ENCODE measurements at regions not wholly inside any gene's neighbourhood (a gene's known extent, or its start where the extent isn't known, plus 50 kb on each side); places are given as distances from the start of the nearest gene placed in this dataset.

DNA sequence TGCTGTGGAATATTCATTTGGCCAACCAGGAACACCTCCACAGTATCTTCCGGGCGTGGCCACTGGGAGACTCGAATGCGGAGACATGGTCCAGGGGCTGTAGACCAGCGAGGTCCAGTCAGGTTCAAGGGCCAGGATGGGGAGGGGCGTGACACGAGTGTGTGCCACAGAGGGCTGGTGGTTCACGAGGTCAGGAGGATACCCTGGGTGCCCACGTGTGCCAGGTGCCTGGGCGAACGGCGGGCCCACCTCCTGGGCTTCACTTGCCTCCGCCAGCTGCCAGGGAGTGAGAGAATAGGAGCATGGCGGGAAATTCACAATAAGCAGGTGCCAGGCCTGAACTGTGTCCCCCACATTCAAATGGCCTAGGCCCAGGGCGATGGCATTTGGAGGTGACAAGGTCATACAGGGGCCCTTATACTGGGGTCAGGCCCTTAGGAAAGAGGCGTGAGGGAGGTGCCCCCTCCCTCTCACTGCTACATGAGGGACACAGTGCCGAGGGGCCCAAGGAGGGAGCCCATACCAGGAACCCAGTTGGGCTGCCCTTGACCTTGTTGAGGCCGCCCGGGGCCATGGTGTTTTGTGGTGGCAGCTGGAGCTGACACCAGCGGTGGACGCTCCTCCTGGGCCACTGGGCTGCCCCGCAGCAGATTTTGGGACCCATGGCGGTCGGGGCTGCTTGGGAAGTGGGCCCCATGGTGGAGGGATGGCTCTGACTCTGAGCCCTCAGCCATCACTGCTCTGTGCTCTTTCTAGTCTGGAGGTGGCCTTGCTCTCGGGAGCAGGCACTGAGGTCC is 1268.9 kb downstream of the BRD1 start:
- no peak for DNase-seq (ENCODE audit: low read depth)

DNA sequence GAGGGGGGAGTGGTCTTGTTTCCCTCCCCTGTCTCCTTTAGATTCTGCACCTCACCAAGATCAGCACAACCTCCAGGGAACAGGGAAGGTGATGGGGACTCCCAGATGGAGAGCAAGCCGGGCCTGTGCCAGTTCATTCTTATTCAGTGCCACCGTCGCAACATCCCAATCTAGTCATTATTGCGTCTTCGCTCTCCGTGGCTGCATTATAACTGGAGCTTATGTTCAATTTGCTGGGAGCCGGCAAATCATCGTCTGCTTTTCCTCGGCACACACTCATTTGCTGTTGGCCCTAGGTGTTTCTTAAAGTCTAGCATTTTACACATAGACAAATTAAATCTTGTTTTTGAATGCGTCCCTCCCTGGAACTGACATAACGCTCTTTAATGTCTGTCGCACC is 1269.7 kb downstream of the BRD1 start:
- DNase-seq (ENCODE audit: low read depth), result no peak

DNA sequence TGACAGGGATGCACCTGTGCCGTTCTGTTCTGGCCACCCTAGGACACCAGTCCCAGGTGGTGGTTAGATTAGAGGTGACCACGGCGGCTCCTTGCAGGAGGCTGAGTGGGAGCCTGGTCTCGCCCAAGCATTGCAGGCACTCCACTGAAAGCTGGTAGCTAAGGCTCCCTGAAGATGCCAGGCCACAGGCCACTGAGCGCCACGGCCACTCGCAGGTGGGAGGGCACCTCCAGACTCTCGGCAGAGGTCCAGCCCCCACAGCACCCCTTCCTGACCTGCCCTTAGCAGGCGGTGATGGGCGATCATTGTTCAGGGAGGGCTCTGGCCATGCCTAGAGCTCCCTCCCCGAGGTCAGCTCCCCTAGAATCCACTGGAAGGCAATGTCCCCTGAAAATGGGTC is 1270.2 kb downstream of the BRD1 start:
- DNase-seq (ENCODE audit: low read depth), result no peak

DNA sequence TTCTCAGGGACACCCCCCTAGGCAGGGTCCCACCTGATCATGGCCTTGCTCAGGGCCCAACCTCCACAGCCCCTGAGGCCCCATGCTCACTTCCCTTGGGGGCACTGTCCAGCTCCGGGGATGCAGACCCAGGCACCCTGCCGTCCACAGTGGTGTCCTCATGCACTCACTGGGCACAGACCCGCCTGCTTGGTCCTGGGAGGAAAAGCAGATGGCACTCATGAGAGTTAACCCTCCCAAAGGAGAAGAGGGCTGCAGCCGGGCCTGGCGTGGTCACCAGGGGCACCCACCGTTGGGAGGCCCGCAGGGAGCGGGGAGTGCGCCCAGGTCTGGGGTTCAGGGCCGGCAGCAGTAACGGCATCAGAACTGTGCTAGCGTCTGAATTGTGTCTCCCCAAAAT is 1270.9 kb downstream of the BRD1 start:
- DNase-seq (ENCODE audit: low read depth), result no peak

DNA sequence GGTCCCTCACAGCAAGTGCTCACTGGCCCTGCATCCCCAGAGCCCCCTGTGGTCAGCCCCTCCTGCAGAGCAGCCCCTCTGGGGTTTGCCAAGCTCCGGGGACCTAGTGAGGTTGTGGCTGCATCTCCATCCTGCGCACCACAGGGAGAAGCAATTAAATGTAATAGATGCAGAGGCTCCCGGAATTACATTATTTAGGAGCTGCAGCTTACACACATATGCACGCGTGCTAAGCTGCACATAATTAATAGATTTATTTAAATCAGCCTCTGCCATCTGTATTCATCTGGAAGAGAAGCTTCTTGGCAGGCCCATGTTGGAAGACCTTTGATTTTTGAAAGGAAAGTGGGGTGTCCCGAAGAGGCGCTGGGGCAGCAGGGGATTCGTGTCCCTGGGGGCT is 1271.5 kb downstream of the BRD1 start:
- DNase-seq (ENCODE audit: low read depth), result no peak

DNA sequence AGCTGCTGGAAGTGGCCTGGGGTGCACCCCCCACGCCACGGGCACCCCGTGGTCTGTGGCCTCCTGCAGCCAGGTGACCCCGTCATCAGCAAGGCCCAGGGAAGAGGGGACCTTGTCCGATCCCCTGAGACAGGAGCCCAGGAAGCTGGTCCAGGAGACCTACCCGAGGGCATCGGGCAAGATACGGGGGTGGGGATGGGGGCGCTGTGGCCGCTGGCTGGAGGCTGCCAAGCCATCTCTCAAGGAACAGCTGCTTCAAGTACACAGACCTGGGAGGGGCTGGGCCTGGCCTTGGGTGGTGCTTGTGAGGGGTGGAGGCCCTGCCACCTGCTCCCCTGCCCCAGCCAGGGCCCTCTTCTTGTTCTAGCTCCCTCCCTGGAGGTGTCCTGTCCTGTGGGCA is 1272.1 kb downstream of the BRD1 start:
- no peak for DNase-seq (ENCODE audit: low read depth)

DNA sequence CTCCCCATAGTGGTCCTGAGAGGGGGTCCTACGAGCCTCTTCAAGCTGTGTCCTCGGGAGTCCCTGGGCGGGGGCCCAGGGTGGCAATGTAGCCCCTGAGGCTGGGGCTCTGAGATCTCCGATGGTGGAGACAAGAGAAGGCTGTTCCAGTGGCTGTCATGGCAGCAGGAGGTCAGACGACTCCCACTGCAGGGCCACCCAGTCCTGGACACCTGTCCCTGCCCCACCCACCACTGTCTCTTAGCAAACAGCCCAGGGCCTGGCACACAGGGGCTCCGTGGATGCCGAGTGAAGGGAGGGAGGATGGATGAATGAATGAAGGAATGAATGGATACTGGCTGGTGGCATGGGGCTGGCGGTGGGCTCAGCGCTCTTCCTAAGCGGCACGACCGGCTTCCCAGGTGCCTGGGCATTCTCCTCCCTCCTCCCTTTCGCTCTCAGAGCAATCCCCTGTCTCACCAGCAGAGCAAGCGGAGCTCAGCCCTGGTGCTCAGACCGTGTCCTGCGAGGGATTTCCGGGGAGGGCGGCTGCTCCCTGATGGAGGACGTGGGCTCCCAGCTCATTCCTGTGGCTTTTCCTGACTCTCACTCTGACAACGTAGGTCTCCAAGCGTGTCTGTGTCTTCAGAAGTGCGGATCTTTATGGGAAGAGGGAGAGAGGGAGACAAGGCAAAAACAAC is 1272.6 kb downstream of the BRD1 start:
- DNase-seq (ENCODE audit: low read depth), result no peak

DNA sequence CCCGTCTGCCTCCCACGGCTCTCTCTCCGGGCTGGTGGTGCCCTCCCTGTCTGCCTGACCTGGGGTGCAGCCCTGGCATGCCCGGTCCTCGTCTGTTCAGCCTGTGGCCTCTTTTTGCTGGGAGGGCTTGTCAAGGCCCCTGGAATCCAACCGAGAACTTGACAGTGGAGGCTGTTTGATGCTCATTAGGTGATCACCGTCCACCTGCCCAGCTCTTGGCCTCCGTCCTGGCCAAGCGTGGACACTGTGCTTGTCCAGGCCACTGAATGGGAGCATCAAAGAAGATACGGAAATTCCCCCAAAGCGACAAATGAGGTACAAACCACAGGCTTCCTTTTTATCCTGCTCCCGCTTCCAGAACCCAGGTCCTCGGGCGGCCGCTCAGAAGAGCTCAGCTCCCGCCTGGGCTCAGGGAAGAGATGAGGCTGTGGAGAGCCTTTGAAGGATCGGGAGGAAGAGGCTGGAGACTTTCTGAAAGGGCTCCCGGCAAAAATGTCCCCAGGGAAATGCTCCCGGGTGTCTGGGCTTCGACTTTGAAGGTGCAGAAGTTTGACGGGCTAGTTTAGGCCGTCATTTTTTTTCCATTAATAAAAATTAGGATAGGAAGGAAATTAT is 1273.9 kb downstream of the BRD1 start:
- DNase-seq (ENCODE audit: low read depth), result no peak

DNA sequence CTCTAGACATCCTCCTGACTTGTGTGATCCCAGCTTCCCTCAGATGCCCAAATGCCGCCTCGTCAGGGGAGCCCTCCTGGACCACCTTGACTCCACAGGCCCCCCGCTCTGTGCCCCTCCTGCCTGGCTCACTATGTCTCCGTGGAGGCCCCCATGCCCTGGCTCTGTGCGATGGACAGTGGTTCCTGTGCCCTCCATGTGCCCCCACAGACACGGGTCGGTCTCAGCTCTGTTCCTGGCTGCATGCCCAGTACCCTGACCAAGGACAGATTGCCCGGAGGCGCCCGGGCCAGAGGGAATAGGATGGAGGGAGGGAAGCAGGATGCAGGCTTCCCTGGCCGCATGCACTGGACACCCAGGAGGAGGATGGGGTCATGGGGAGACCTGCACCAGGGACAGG is 1274.6 kb downstream of the BRD1 start:
- DNase-seq (ENCODE audit: low read depth), result no peak

DNA sequence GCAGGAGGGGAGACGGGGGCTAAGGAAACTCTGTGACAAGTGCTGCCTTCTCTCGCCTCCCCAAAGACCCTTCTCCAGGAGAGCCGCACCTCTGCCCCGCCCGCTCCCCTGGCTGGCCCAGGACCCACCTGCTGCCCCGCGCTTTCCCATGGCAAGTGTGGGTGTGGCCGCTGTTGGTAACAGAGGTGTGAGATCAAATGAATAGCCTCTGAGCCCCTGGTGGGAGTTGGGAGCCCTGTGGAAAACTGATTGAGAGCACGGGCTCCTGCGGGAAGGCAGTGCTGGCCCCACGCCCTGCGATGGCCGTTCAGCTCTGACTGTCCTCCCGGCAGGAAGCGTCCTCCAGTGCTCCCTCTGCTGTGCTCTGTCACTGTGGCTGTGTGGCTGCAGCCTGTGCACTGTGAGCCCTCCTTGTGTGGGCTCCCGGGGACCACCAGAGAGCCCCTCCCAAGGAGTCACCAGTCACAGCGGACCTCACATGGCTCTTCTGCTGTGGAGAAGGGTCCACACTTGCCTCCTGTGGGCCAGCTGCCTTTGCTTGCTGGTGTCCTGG is 1275.9 kb downstream of the BRD1 start:
- DNase-seq (ENCODE audit: low read depth), result no peak

DNA sequence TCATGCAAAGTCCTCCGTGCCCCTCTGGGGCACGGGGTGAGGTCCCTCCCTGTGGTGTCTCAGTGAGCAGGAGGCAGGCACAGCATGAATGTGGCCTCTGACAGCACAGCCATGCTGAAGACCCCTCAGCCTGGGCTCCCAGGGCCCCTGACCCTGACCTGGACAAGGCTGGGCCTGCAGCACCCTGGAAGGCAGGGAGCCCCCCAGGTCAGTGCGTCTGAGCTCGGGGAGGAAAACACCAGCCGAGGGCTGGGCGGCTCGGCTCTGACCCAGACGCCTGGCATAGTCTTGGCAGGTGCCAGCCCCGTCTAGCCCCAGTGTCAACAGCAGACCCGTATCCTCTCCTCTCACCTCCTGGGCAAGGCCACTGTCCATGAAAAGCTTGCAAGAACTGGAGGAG is 1276.6 kb downstream of the BRD1 start:
- DNase-seq (ENCODE audit: low read depth), result no peak

DNA sequence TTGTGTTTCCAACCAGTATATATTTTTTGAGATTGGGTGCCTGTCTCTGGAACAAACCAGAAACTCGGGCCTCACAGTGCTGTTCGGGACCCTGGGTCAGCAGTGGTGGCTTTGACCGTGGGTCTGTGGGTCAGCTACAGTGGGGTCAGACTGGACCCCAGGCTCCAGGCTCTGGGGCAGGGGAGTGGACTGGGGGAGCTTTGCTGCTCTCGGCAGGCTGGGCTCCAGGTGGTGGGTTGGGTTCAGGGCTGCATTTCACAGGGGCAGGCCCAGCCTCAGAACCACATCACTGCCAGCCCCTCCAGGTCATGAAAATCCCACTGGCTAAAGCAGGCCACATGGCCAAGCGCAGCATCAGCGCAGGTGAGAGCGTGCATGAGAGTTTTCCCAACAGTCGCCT is 1279.3 kb downstream of the BRD1 start:
- no peak for DNase-seq (ENCODE audit: low read depth)

DNA sequence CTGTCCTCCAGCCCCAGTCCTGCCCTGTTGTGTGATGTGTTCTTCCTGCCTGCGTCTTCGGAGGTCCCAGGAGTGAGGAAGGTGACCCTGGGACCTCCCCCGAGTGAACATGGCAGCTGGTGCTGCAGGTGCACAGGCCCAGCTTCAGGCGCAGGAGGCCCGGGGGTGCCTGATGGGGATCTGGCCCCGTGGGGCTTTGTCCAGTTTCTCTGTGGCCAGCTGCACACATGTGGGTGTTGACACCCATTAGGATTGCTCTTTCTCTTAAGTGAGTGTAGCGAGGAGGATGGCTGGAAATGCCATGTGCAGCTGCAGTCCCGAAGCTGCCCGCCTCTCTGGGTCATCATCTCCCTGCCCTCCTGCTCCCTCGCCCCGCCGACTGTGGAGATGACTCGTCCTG is 1279.7 kb downstream of the BRD1 start:
- DNase-seq (ENCODE audit: low read depth), result no peak

DNA sequence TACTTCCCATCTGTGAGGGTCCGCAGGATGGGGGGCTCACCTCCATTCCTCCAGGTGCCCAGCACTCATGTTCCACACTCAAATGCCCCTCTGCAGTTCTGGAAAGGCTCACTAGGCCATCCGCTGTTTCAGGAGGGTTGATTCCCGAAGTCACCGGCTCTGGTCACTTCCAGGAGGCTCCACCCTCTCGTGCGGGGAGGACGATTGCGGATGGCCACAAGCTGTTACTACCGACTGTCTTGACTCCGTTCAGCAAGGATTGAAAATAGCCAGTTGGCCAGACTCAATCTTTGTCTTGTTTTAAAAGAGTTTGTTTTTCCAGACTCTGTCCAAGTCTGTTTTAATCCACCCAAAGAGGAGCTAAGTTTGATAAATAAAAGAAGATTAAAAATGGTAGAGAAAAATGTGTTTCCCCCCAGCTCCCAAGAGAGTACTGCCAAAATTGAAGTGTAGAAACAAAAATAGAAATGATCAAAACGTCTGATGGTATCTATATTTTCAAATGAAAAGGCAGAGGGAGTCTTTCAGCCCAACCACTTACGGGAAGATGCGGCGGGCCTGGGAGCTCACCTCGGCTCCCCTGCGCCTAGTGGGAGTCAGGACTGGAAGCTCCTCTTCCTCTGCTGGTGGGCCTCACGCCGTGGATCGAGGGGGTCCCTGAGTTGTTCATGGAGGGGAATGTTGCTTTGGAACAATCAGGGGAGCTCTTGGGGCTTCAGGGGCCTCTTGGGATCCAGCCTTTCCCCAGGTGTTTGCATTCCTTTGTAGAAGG is 1280.8 kb downstream of the BRD1 start:
- no peak for DNase-seq (ENCODE audit: low read depth)

DNA sequence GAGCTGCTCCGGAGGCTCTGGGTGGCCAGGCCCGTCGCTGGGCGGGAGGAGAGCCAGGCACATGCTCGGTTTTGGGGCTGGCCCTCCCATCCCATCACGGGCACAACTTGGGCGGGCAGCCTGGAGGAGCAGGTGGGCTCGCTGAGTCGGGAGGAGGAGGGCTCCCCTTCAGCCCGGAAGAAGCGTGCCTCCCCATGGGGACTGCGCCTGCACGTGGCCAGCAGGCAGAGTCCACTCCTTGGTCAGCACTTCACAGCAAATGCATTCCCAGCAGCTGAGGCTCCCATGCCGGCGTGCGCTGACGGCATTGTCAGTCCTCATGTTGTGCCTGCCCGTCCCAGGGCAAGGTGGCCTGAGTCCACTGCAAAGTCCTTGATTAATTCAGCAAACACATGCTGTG is 1281.7 kb downstream of the BRD1 start:
- no peak for DNase-seq (ENCODE audit: low read depth)

DNA sequence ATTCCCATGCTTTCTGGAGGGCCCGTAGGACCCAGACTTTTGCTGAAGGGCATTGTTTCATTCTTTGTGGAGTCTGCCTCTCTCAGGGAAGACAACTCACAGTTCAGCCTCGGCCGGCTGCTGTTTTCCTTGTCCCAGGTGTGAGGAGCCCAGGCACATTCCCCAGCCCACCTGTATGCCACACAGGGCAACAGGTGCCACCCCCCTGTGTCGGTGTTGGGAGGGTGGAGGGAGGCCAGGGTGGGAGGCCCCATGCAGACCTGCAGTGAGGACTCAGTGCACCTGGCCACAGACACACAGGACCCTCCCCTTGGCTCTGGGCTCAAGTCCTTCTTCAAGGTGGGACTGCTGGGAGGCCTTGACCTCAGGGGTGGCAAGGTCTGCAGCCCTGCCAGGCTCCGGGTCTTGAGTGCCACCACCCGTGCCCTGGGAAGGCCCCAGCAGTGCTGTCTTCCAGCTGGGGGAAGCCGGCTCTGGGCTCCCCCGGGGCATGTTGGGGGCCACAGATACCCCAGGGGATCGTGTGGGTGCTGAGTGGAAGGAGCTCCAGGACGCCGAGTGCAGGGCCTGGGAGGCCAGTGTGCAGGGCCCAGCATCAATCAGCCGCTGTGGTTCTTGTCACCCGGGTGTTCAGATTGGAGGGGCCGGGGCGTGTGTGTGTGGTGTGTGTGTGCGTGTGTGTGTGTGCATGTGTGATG is 1286.1 kb downstream of the BRD1 start:
- DNase-seq (ENCODE audit: low read depth), result no peak

DNA sequence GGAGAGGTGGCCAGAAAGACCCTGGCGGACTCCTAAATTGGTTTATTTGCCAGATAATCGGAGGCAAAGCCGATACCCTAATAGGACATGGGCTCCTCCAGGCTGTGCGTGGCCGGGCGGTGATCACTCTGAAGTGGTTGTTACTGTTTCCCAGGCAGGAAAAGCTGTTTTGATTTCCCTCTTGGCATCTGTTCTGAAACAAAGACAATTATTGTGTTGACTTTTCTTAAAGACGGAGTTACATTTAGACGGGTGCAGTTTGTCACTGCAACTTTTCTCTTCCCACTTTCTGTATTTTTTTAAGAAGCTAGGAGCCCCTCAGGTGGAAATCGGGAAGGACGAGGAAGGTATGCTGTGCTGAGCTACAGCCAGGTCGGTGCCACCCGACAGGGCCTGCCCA is 1288.4 kb downstream of the BRD1 start:
- no peak for DNase-seq (ENCODE audit: low read depth)

DNA sequence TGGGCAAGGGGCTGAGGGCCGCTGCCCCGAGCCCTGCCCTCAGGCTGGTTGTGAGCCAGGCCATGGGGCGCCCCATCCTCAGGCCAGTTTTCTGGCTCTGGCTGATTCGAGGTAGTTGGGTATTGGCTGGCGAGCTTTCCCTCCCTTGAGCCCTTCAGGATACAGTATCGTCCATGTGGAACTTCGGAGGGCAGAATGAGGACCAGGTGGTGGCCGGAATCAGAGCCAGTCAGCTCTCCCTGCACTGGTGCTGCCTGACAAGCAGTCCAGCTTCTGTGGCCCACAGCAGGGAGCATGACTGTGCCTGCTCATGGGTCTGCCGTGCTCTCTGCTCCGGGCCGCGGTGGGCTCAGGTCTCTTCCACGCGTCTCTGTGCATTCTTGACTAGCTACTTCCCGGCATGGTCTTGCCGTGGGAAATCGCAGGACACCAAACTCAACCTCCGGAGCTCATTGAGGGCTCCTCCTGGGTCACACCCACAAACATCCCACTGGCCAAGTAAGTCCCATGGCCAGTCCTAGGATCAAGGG is 1289.3 kb downstream of the BRD1 start:
- no peak for DNase-seq (ENCODE audit: low read depth)

DNA sequence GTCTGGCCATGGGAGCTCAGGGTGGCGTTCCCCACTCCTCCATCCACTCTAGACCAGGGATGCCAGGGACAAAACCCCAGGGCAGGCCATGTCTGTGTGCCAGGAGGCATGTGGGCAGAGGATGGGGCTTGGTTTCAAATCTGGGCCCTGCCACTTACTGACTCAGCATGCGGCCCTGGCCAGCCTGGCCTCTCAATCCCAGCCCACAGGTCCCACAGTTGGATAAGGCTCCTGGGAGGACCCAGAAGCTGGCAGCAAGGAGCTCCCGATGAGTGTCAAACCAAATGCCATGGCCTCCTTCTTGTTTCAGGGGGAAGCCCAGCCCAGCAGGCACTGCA is 1290.4 kb downstream of the BRD1 start:
- no peak for DNase-seq (ENCODE audit: low read depth)

DNA sequence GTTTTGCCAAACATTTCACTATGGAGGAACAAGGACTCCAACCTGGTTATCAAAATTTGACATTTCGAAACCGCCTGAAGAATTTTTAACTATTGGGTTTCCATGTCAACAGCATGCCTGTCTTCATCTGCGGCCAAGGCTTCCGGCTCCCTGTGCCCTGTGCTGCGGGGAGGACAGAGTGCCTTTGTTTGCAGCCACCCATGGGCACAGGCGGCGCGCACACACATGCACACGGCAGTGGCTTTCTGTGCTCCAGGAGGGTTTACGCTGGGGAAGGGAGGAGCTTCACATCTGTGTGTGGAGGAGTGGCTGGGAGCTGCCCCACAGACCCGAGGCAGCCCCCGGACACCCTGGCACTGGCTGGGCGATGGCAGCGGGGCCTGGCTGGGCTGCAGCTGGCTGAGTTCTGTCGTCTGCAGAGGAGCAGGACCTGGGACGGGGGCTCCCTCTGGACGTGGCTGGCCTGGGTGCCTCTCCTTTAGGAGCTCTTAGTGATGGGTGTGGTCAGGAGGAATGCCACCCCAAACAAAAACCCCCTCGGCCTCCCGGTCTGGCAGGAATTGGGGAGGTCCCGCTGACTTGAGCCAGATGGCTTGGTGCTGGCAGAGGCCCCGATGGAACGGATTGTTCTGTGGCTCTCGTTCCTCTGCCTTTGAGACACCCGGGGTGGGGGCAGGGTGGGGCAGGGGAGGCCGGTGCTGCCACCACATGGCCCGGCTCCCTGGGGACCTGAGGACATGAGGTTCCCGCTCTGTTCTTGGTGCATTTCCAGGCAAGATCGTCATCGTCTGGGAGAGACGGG is 1290.9 kb downstream of the BRD1 start:
- DNase-seq (ENCODE audit: low read depth), result no peak
